GM18907 (cell line): ENCODE measurements at regions not wholly inside any gene's neighbourhood (a gene's known extent, or its start where the extent isn't known, plus 50 kb on each side); places are given as distances from the start of the nearest gene placed in this dataset.

Experiments used
- ATAC-seq: cut with Tn5 transposase; IDR thresholded peaks from one replicate; pipeline ENCODE4 v1.9.1; 2021; ENCODE audit warnings: mild to moderate bottlenecking, moderate library complexity; ENCODE audit not compliant: unreplicated experiment

GRCh38 chr14:81946834-81947798 is 413.5 kb upstream of the SEL1L start:
- no peak for ATAC-seq

- no peak for ATAC-seq
Measured at GRCh38 chr14:81952917-81953316, 419.3 kb upstream of the SEL1L start.

GRCh38 chr14:81953419-81953818 is 419.8 kb upstream of the SEL1L start:
- no peak for ATAC-seq

GRCh38 chr14:81955123-81955522 is 421.5 kb upstream of the SEL1L start:
- ATAC-seq = no peak

GRCh38 chr14:81960781-81961180 is 427.1 kb upstream of the SEL1L start:
- ATAC-seq = no peak

GRCh38 chr14:81963846-81964245 is 430.2 kb upstream of the SEL1L start:
- ATAC-seq = no peak

- no peak for ATAC-seq
Measured at GRCh38 chr14:81970307-81970706, 436.7 kb upstream of the SEL1L start.

GRCh38 chr14:81971911-81972310 is 438.3 kb upstream of the SEL1L start:
- ATAC-seq = no peak

GRCh38 chr14:81972601-81973000 is 438.9 kb upstream of the SEL1L start:
- no peak for ATAC-seq

- ATAC-seq = no peak
Measured at GRCh38 chr14:81974543-81974942, 440.9 kb upstream of the SEL1L start.

GRCh38 chr14:81980601-81981306 is 447.1 kb upstream of the SEL1L start:
- no peak for ATAC-seq

- ATAC-seq = no peak
Measured at GRCh38 chr14:81981307-81981675, 447.6 kb upstream of the SEL1L start.

GRCh38 chr14:81982046-81982445 is 448.4 kb upstream of the SEL1L start:
- no peak for ATAC-seq

- ATAC-seq = no peak
Measured at GRCh38 chr14:81986005-81986404, 452.4 kb upstream of the SEL1L start.

- no peak for ATAC-seq
Measured at GRCh38 chr14:81989211-81989610, 455.6 kb upstream of the SEL1L start.

- ATAC-seq = peak; percentile 77
Measured at GRCh38 chr14:81990312-81990761, 456.7 kb upstream of the SEL1L start.

GRCh38 chr14:81991998-81992397 is 458.3 kb upstream of the SEL1L start:
- ATAC-seq = no peak

- ATAC-seq = no peak
Measured at GRCh38 chr14:81993432-81993831, 459.8 kb upstream of the SEL1L start.

GRCh38 chr14:82003426-82003825 is 469.8 kb upstream of the SEL1L start:
- no peak for ATAC-seq

GRCh38 chr14:82009076-82009475 is 475.4 kb upstream of the SEL1L start:
- no peak for ATAC-seq

- ATAC-seq = no peak
Measured at GRCh38 chr14:82009993-82010392, 476.3 kb upstream of the SEL1L start.

- ATAC-seq = no peak
Measured at GRCh38 chr14:82011460-82011859, 477.8 kb upstream of the SEL1L start.
